ENCODE measurements at regions not wholly inside any gene's neighbourhood (a gene's known extent, or its start where the extent isn't known, plus 50 kb on each side); places are given as distances from the start of the nearest gene placed in this dataset.

DNA sequence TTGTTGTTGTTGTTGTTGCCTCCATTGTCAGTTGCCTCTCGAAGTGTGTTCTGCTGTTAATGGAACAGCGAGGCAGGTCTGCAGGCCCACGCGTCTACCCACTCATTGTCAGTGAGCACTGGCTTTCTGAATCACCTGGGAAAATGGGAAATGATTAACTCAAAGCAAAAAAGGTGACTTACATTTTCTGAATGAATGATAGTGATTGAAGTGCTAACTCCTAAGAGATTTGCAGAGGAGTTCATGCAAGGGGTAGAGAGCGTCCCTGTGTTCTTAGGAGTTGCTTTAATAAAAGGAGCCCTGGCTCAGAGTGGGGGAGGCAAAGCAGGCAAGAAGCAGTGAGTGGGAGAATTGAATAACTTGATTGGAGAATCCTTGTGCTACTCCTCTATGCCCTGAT is 177.6 kb downstream of the CAND1 start:
- TF ChIP-seq ZC3H10 (CRISPR knock-in tag; IDR thresholded peaks at IDR 0.05) (no peak), PPARA (CRISPR knock-in tag; IDR thresholded peaks at IDR 0.05; ENCODE audit: borderline replicate concordance) (no peak), BACH2 (CRISPR knock-in tag; IDR thresholded peaks at IDR 0.05; ENCODE audit: borderline replicate concordance) (no peak)

Measured in SK-N-SH treated with all-trans-retinoic acid at 6 μM for 48 hours (cell line).